GM19324 (cell line): ENCODE measurements at regions not wholly inside any gene's neighbourhood (a gene's known extent, or its start where the extent isn't known, plus 50 kb on each side); places are given as distances from the start of the nearest gene placed in this dataset.

Source experiments
- ATAC-seq: cut with Tn5 transposase; IDR thresholded peaks from one replicate; pipeline ENCODE4 v1.9.1; 2021; ENCODE audit warnings: mild to moderate bottlenecking, moderate library complexity; ENCODE audit not compliant: unreplicated experiment, low FRiP score

DNA sequence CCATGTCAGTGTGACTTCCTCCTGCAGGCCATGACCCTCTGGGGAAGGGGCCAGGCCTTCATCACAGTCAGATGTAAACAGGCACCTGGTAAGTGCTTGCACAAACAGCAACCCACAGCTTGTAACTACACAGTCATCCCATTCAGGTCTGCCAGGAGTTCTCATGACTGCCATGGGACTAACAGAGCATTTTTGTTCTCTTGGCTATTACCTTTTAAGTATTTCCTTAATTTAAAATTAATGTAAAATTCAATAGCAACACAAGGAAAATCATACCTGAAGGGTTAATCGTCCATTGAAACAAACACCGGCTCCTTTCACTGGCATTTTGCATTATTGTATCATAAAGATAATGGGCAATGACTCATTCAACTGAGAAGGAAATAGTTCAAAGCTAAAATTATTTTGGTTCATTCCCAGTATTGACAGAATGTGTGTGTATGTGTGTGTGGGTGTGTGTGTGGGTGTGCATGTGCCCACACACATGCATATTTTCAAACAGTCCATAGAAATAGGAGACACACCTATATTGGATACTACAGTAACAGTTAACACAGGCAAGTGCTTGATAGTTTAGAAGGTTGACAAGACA lies 307.9 kb downstream of the WDR11 start:
- ATAC-seq, result no peak

- ATAC-seq, result peak; percentile 46
Measured at GRCh38 chr10:121159670-121160069, 308.5 kb downstream of the WDR11 start.

DNA sequence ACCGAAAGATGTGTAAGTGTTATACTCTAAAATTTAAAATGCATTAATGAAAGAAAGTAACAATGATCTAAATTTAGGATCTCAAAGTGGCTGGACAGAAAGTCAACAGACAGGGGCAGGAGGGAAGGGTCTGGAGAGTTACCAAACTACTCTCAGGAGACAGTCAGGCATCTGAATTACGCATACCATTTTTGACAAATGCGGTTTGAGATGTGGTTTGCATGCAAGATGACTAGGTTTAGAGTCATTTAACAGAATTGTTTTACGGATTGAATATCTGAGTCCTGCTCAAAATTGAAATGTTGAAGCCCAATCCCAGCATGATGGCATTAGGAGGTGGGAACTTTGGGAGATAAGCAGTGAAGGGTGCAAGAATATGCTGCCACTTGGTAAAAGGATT lies 314.1 kb downstream of the WDR11 start:
- ATAC-seq, result no peak

GRCh38 chr10:121167534-121168243 lies 316.5 kb downstream of the WDR11 start:
- ATAC-seq, result no peak

DNA sequence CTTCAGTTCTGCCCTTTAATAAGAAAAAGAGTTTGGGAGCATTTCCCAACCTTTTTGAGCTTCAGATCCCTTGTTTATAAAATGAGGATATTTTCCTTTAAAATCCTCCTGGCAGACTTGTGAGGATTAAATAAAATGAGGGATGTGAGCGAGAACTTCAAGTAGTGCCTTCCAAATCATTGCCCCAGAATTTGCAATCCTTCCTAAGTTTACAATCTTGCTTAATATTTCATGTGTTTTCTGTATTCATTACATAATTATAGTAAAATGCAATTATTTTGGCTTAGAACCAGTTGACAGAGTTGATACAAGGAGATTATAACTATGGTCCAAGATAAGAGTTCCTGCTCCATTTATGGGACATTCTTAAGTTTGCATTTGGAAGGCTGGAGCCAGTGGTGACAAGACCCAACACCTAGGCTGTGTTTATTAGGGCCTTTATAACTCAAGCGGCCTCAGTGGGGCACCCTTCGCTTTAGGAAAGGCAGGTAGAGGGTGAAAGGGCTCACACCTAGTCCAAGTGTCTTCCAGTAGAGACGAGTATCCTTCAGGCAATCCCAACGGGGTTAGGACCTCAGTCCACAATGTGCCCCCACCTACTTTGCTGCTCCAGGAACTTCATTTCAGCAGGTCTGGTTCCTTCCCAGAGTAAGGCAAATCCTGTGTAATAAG lies 317.5 kb downstream of the WDR11 start:
- no peak for ATAC-seq

DNA sequence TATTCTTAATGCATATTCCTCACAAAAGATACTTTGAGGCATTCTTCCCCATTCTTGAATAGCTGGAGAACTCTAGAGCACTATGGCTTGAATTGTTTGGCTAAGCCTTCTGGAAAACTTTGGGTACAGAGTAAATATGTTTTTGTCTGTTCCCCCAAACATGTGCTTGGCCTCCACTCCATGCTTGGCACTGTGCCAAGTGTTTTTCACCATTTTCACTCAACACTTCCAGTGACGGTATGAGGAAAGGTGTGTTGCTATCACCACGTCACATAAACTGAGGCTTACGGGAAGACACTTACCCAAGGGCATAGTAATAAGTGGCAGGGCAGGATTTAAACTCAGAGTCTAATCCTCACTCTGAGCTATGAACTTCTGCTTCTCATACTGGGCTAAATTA lies 318.2 kb downstream of the WDR11 start:
- no peak for ATAC-seq

GRCh38 chr10:121171825-121172787 lies 320.9 kb downstream of the WDR11 start:
- no peak for ATAC-seq

GRCh38 chr10:121179006-121179405 lies 327.8 kb downstream of the WDR11 start:
- ATAC-seq, result no peak

DNA sequence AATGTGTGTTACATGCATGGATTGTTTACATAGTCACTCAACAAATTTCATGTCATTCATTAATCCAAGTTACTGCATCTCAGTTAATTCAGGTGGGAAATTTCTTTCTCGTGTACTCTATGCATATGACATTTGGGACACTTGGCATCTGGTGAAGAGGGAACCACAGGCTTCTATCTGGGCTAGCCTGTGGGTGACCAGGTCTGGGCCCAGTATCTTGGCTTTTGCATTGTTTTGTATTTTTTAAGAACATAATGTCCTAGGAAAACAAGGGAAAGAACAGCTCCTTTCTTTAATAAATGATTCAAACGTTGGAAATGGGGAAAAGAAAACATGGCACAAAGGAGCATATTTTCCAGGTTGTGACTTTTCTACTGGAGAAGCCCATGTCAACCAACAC lies 331.1 kb downstream of the WDR11 start:
- no peak for ATAC-seq

- ATAC-seq, result no peak
Measured at GRCh38 chr10:121183236-121183635, 332.1 kb downstream of the WDR11 start.

DNA sequence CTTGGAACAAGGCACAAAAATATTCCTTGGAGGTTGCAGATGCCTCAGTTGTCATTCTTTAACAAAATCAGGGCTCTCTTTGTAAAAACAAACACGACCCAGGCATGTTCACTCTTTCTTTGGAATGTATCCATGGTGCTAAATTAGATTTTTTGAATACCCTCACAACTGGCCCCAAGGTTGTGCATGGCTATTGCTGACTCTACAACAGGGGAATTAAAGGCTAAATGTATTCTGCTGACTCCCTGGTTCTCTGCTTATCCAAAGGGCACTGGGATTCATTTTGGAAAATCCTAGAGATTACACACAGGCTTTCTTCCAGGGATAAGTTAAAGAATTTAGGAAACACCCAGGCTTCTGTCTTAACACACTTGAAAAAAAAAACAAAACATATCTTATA lies 332.5 kb downstream of the WDR11 start:
- ATAC-seq, result no peak

- no peak for ATAC-seq
Measured at GRCh38 chr10:121185816-121186455, 334.8 kb downstream of the WDR11 start.

- ATAC-seq, result no peak
Measured at GRCh38 chr10:121187391-121187790, 336.2 kb downstream of the WDR11 start.

DNA sequence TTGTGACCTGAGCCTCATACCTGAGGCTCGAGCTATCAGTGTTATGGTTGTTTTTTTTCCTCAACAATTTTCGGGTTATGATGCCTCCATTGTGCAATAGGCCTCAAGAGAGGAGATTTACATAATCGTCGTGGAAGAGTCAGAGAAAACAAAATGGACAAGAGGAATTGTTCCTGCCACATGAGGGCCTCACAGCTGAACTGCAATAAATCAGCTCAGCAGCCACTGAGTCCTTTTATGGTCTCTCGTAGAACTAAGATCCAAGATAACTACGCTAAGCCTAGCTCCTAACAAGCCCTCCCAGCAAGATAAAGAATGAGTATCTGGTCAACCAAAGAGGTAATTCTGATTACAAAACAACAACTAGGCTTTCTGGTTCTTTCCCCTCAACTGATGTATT lies 336.8 kb downstream of the WDR11 start:
- ATAC-seq, result no peak

DNA sequence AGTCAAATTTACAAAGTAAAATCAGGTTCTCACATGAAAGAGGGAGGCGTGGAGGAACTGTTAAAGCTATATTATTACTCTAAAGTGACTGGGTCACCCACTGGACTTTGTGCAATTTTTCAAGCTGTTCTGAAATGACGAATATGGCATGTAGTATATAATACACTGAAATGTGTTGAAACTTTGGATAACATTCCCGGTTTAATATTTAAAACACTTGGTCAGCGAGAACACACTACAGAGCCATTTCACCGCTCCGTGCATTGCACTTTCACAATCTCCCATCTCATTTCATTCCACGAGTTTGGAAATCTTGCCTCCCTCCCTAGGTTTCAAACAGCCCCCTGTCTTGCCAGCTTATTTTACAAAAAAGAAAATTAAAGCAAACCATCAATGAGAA lies 337.9 kb downstream of the WDR11 start:
- no peak for ATAC-seq

DNA sequence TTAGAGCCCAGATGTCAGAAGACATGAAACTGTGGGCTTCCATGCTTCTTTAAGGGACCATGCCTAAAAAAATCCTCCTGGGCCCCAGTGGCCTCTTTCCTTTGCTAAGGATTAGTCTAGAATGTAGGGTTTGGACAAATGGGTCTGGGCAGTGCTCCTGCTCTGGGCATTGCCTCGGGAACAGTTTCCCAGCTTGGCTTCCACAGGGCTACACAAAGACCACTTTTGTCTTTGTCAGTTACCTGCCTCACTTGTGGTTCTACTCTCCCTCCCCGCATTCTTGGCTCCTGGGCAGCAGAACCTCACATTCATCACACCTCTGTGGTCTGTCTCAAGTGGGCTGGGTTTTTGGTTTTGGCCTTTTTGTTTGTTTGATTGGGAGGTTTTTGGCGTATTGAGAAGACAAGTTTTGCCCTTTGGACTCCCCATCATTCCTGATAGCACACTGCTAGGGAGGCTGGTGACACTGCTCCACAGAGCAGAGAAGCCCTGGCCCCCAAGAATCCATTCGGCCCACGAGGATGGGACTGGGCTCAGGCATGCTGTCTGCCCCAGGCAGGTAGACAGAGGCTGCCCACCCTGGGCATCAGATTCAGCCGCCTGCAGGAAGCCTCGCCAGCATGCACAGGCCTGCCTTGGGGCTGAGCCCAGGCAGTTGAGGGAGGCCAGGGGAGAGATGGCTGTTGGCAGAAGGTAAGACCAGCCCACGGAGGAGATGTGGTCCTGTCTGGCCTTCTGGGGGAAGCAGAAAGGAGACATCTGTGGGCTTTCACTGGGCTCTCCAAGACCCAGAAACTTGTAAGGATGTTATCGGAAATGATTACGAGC lies 343.7 kb downstream of the WDR11 start:
- no peak for ATAC-seq

DNA sequence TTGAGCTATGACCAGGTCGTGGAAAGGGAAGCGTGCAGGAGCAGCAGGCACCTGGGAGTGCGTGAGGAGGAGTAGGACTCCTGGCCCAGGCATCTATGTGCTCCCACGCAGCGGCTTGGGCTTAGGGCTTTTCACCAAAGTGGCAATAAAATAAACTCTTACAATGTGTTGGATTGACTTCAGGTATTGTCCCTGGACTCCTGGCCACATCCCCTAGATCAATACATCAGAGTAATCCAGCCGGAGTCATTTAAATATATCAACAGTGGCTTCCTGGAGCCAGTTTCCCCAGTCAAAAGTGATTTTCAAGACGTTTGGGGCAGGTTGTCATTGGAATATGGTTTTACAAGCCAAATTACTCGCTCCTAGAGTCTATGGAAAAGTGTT lies 344.4 kb downstream of the WDR11 start:
- ATAC-seq, result no peak

- no peak for ATAC-seq
Measured at GRCh38 chr10:121199081-121199480, 347.9 kb downstream of the WDR11 start.

DNA sequence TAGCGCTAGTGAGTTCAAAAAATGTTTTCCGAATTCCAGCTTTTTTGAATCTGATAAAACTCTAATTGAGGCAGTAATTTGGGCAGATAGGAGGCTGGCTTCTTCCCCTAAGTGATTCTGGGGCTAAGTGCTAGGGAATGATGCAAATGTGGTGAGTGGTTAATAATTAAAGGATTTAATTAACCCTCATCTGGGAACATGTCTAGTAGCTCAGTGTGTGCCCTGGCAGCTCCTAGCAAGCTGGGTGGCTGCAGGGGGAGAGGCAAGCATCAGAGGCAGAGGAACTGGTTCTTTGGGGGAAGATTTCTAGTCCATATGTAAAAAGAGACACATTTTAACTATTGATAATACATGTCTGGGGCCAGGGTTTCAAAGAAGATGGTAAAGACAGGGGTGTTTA lies 354.5 kb downstream of the WDR11 start:
- no peak for ATAC-seq

GRCh38 chr10:121211446-121211845 lies 360.3 kb downstream of the WDR11 start:
- no peak for ATAC-seq
